GM10266 (cell line): ENCODE measurements at regions not wholly inside any gene's neighbourhood (a gene's known extent, or its start where the extent isn't known, plus 50 kb on each side); places are given as distances from the start of the nearest gene placed in this dataset.

ENCODE experiments used
- DNase-seq: peaks from one replicate; pipeline ENCODE4 v3.0.0; 2012; ENCODE audit errors: extremely low spot score
- TF ChIP-seq, protein P1 (sequence below): IDR thresholded peaks from 2 replicates; pipeline ENCODE4 v1.5.1; 2012; ENCODE audit warnings: mild to moderate bottlenecking, low read depth; ENCODE audit not compliant: control insufficient read depth, insufficient read depth; ENCODE audit errors: missing control alignments

DNA sequence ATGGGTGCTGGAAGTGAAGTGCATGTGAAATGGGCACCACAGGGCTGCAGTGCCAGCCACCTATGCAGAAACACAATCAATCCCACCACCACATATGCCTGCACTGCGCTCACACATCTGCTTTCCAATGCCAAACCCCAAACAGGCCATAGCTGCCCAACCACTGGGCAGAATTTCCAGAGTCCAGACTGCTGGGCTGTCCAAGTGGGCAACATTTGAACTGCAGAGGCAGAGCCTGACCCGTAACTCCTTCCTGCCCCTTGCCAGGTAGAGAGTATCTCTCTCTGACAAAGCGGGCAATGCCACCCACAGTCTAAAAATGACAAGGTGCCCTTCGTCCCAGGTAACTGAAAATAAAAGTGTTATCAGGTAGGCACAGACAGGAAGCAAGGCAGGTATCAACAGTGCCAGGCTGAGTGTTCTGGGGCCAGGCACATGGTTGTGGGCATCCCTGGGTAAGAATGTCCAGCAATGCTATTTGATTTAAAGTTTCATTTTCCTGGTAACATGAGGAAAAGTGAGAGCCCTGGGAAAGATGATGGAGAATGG, 79.5 kb downstream of the FOXA2 start:
- DNase-seq, result no peak
- TF ChIP-seq, protein P1, sequence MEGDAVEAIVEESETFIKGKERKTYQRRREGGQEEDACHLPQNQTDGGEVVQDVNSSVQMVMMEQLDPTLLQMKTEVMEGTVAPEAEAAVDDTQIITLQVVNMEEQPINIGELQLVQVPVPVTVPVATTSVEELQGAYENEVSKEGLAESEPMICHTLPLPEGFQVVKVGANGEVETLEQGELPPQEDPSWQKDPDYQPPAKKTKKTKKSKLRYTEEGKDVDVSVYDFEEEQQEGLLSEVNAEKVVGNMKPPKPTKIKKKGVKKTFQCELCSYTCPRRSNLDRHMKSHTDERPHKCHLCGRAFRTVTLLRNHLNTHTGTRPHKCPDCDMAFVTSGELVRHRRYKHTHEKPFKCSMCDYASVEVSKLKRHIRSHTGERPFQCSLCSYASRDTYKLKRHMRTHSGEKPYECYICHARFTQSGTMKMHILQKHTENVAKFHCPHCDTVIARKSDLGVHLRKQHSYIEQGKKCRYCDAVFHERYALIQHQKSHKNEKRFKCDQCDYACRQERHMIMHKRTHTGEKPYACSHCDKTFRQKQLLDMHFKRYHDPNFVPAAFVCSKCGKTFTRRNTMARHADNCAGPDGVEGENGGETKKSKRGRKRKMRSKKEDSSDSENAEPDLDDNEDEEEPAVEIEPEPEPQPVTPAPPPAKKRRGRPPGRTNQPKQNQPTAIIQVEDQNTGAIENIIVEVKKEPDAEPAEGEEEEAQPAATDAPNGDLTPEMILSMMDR, result no peak

DNA sequence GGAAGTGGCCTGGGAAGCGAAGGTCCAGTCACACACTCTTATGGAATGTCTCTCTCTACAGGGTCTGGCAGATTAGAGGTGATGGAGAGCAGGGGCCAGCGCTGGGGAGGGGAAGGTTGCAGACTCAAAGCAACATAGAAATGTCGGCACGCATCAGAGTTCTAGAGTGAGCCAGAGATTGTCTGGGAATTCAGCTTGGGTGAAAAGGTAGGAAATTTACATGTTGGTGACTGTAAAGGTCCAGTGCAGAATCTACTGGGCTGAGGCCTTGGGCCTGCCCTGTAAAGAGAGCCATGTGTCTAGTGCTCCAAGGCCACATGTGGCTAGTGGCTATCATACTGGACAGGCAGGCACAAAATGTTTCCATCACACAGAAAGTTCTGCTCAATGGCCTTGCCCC, 80.8 kb downstream of the FOXA2 start:
- DNase-seq, result no peak
- TF ChIP-seq, protein P1, result no peak

DNA sequence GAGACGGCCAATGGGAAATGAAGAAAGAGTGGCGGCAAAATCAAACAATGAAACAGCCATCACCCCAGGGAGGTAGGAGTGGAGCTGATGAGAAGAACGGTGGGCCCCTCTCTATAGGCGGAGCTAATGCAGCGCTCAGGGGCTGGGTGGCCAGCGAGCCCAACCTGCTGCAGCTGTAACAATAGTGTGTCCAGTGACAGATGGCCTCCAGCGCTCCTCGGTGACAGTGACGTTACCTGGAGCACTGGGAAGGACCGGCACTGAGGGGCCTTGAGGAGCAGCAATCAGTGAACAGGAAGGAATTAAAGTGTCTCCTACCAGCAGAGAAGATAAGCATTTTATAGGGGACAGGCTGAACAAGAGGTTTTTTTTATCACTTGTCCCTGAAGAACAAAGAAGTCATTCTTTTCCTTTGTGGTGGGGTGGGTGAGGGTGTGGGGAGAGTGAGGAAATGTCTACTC, 81.6 kb downstream of the FOXA2 start:
- no peak for DNase-seq

DNA sequence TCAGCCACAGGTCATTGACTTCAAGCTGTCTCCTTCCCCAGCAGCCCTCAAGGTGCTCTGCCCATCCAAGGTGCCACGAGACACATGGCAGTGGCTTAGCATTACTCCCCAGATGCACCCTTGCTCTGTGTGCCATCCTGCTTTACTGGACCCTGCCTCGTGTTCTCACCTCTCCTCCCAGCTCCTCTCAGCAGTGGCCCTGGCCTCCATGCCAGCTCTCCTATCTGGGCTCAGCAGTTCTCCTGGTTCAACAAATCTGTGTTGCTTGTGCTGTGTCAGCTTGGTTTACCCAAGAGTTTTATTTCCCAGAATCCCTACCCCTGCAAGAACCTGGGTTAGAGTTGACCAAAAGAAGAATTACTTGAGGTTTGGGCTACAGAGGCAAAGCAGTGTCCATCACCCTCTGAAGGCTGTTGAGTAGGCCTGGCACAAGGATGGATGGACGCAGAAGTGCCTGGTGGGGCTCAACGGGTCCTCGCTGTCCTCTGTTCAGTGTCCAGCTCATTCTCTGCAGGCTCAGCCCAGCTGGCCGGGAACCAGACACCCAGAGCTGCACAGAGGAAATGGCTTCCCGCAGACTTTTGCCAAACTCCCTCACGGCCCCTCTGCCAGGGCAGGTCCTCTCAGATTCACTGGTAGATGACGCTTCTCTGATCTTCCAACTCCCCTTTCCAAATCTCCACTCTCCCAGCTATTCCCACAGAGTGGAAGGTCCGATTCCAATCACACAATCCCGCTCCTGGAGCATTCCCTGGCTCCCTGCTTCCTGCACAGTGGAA, 82.6 kb downstream of the FOXA2 start:
- TF ChIP-seq, protein P1, result no peak

More for the DNA sequence above, 81.6 kb downstream of the FOXA2 start:
- TF ChIP-seq, protein P1, result no peak

DNA sequence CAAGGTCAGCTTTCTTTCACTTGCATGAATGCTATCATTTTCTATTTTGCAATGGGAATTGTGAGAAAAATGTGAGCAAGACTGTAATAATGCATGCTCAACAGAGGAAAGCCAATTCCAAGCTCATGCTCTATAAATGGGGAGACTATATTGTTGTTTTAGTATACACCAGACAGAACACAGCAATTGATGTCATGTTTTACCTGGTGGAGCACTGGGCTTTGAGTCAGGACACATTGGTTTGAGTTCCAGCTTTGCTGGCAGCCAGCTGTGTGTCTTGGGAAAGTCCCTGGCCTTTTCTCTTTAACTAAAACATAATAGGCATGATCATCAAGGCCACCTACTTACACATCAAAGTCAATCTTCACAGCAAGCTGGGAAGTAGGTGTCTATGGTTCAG, 83.3 kb downstream of the FOXA2 start:
- no peak for DNase-seq
- TF ChIP-seq, protein P1, result no peak

More for the DNA sequence above, 82.6 kb downstream of the FOXA2 start:
- no peak for DNase-seq

DNA sequence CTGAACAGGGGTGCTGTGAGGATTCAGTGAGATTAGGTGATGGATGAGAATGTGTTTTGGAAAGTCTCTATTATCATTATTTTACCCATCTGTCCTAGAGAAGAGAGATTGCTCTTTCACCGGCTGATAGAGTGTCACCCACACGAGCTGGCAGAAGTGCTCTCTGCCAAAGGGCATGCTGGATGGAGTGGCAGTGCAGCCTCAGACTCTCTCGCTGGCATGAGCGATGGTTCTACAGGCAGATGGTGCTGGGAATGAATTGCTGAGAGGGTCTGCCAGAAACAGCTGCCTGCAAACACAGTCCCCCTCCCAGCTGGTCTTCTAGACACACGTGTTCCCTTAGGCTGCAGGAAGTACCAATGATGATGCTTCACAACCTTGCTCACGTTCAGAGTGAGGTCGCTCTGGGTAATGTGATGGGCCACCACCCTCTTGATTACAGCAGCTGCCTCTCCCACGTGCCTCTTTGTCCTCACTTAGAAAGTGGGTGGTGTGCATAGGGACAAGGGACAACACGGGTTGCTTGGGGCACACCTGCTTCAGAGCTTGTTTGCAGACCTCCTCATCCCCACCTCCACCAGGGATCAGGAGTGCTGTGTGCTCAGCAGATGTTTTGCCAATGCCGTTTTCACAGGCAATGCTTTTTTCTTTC, 84.7 kb downstream of the FOXA2 start:
- DNase-seq, result no peak
- TF ChIP-seq, protein P1, result no peak

DNA sequence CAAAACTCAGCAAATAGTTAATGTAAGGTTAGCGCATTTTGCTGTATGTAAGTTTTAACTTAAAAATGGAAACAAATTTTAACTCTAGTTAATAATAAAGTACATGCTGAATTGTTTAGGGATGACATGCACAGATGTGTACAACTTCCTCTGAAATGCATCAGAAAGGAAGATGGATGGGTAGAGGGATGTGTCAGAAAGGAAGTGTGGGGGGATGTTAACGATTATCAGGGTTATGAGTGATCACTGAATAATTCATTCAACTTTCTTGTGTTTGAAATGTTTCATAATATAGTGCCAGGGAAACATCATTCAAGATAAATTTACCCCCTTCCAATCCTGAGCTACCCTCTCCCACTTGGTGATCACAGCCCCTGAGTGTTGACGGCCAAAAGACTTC, 87.6 kb downstream of the FOXA2 start:
- TF ChIP-seq, protein P1, result no peak
- no peak for DNase-seq
